Epidermal melanocyte (primary cell): ENCODE measurements at regions not wholly inside any gene's neighbourhood (a gene's known extent, or its start where the extent isn't known, plus 50 kb on each side); places are given as distances from the start of the nearest gene placed in this dataset.

Source experiments
- DNase-seq: peaks from one replicate; pipeline ENCODE4 v3.0.0; 2011; ENCODE audit warnings: low spot score; ENCODE audit not compliant: insufficient read length

DNA sequence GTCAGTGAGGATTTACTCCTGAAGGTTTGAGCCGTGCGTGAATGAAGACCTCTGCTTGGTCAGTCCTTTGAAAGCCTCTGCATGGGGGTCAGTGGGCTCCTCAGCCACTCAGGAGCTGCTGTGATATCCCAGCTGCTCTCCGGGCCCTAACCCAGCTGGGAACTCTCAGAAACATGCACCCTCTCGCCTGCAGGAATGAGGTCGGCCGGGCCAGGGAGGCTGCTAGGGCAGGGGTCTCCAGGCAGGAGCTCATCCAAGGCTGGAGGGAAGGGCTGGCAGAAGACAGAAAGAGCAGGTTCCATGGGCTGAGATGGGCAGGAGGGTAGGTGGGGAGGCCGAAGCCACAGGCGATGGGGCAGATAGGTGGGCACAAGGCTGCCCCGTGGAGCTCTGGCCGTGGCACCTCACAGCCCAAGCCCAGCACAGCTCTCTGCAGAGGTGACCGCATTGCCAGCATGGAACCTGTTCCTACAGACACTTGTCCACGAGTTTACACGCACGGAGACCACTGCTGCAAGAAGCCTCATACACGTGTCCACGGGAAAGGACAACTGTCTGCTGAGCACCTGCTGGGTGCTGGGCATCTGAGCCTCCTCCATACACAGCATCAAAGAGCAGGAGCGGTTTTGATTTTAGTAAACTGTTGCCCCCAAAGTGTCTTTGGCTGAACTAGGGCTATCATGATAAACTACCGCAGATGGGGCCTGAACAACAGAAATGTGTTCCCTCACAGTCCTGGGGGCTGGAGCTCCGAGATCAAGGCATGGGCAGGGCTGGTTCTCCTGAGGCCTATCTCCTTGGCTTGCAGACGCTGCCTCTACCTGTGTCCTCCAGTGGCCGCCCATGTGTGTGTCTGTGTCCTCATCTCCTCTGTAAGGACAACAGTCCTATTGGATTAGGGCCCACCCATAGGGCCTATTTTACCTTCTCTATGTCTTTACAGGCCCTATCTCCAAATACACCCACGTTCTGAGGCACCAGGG is 85.2 kb upstream of the ADAMTS2 start:
- no peak for DNase-seq

DNA sequence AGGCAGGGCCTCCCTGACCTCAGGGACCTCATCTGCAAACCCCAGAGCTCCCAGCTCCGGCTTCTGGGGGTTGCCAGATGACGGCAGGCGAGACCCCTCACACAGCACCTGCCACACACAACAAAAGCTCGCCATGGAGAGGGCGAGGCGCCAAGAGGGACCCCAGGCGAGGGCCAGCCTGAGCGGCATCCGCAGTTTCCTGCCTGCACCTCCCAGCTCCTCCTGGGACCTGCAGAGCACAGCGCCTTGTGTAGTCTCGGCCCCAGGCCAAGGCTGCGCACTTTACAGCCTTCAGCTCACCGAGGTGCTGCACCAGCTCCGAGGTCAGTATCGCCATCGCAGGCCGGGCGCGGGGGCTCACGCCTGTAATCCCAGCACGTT is 82.4 kb upstream of the ADAMTS2 start:
- no peak for DNase-seq

DNA sequence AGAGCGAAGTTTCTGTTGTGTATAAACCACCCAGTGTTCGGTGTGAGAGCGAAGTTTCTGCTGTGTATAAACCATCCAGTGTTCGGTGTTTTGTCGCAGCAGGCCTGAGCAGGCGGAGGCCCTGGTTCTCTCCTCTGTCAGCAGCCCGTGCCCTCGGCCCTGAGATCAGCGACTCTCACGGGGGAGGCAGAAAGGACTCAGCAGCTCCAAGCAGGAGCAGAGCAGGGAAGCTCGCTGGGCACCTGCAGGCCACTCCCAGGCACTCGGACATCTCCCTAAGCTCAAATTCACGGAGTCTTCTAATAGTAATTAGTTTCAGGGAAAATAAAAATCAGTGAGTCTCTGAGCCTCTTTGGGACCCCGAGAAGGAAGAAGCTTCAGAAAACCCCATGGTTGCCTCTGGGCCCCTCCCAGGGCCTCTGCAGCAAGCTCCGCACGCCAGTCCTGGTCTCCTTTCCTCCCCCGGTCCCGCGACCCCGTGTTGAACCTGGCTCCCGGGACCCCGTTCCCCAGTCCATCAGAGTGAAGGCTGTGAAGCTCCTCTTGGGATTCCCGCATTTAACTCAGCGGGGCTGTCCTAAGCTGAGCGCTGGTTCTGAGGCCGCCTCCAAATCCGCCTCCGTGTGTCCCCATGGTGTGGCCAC is 81.9 kb upstream of the ADAMTS2 start:
- no peak for DNase-seq

GRCh38 chr5:179422908-179423481 is 77.7 kb upstream of the ADAMTS2 start:
- DNase-seq: no peak

- DNase-seq: no peak
These were observed 77.1 kb upstream of the ADAMTS2 start for GRCh38 chr5:179422213-179422855.

- no peak for DNase-seq
These were observed 76.1 kb upstream of the ADAMTS2 start for GRCh38 chr5:179421144-179421901.

GRCh38 chr5:179420476-179420875 is 75.2 kb upstream of the ADAMTS2 start:
- no peak for DNase-seq

DNA sequence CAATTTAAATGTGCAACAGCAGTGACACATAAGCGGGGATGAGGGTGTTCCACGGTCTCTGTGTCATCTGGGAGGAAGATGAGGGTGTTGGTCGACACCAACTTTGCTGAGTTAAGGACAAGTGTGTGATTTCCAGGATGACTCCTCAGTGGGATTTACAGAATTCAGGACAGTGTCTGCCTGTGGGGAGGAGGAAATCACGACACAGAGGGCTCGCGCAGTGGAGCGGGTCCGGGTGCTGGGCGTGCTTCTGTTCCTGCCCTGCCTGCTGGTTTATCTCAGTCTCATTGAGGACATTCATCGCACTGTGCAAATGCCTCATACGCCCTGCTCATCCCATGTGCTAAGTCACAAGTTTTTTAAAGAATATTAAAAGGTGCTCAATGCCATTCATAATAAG is 73.7 kb upstream of the ADAMTS2 start:
- DNase-seq: no peak

GRCh38 chr5:179417696-179418095 is 72.4 kb upstream of the ADAMTS2 start:
- no peak for DNase-seq

GRCh38 chr5:179417016-179417415 is 71.8 kb upstream of the ADAMTS2 start:
- no peak for DNase-seq

DNA sequence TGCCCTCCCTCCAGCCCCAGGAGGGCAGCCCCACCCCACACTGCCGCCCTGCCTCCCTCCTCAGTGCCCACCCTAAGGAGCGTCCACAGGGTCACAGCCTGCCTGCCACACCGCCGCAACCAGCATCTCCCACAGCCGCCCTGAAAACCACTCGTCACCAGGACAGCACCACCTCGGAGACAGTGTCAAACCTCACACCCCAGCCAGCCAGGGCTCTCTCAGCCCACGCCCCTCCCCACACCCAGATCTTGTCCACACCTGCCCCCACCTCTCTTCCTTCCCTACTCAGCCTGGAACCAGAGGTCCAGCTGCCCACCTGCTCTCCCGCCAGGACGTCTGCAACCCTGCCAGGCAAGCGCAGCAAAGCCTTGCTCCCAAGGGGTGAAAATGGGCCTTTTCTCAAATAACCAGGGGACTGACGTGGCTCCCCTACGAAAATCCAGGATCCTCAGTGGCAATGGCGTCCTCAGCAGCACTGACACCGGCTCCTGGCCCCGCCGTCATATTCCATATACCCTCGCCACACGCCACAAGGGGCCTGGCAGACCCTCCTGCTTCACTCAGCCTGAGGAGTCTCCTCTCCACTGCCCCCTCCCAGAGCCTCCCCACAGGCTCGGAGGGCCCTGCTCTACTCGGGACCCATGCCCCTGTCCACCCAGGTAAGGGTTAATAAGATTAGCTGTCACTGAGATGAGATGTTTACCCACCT is 71.0 kb upstream of the ADAMTS2 start:
- DNase-seq: no peak

GRCh38 chr5:179415291-179416060 is 70.2 kb upstream of the ADAMTS2 start:
- no peak for DNase-seq

DNA sequence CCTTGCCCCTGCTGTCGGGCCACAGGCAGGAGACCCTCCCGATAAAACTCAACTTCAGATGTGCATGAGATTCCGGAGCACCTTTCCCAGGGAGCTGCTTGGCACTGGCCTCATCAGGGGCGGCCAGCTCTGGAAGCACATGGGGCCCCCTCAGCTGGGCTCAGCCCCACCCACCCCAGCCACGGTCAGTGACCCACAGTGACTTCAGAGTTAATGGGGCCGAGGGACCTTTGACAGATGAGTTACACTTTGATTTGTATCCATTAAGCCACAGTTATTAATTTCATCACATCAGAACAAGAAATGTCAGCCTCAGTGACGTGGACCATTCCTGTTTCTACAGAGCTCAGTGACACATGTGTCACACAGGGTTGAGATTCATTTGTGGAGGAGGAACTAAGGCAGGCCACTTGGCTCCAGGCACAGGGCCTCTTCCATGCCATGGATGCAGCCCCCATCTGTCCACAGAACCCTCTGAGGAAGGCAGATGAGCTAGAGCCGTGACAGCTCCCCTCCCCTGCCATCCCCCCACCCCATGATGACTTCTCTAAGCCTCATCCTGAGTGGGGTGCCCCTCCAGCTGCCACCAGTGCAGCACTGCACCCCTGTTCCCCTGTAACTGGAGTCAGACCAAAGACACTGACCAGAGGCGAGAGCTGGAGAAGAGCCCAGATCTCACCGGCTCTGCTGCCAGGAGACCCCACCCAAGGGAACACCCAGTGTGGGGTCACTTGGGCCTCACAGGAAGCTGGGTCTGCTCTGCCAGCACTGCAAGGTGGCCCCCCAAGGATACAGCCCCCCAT is 69.4 kb upstream of the ADAMTS2 start:
- no peak for DNase-seq

GRCh38 chr5:179413711-179414458 is 68.6 kb upstream of the ADAMTS2 start:
- no peak for DNase-seq

DNA sequence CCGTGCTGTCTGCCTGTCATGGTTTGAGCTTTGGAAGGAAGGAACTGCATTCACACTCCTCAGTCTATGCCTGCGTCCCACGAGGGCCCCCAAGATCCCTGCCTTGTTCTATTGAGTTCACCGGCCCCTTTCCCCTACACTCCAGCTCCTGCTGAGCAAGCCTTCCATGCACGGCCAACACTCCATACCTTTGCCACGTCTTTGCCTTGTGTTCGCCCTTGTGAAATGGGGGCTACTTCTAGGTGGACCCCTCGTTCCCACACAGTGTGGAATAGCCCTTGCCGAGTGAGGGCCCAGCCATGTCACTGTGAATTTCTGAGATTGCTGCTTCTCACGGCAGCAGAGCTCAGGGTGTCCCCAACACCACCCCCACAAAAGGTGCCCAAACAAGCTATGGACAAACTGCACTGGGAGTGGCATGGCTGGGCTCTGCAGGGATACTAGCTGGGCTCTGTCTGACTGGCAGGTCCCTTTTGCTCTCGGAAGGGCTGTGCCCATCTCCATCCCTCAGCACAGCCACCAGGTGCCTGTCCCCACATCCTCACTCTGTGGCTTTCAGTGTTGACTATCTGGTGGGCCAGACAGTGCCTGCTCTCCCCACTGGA is 67.9 kb upstream of the ADAMTS2 start:
- DNase-seq: no peak

DNA sequence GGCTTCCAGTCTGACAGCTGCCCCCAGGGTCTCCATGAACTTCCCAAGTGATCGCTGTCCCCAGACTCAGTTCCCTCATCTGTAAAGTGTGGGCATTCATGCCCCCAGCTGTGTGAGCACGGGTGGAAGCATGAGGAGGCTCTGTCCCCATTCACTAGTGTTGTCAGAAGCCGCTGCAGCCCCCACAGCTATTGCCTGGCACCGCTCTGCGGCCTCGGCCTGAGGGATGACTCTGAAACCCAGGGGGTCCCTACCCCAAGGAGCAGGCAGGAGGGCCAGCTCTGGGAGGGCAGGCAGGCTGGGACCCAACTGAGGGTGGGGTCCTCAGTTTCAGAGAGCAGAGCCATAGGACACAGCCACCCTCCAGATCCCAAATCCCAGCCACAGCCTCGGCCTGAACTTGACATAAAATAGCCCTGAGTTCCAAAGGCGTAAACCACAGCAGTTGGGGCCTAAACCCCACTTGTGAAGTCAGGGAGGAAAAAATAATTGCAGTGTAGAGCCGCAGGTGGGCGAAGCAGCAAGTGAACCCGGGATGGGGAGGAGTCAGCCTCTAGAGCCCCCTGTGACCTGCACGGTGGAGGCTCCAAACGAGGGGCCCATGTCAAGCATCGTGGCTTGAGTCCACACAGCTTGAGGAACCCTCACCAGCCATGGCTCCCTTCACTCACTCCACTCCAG is 66.0 kb upstream of the ADAMTS2 start:
- no peak for DNase-seq
